Type B pancreatic cell (in vitro differentiated cells): ENCODE measurements at regions not wholly inside any gene's neighbourhood (a gene's known extent, or its start where the extent isn't known, plus 50 kb on each side); places are given as distances from the start of the nearest gene placed in this dataset.

Experiments
- DNase-seq: peaks from one replicate; pipeline ENCODE4 v3.0.0; 2021; ENCODE audit warnings: mixed read lengths; ENCODE audit not compliant: unreplicated experiment; ENCODE audit errors: extremely low spot score
- H3K27ac Mint-ChIP-seq: 2 replicates; pipeline ENCODE4 v1.8.0; 2021; ENCODE audit warnings: mild to moderate bottlenecking, mixed read lengths
- H3K27me3 Mint-ChIP-seq: 2 replicates; pipeline ENCODE4 v1.8.0; 2021; ENCODE audit warnings: mixed read lengths
- H3K36me3 Mint-ChIP-seq: 2 replicates; pipeline ENCODE4 v1.8.0; 2021; ENCODE audit warnings: mixed read lengths
- H3K4me1 Mint-ChIP-seq: one replicate; pipeline ENCODE4 v1.8.0; 2021; ENCODE audit warnings: mixed read lengths; ENCODE audit not compliant: unreplicated experiment
- H3K4me3 Mint-ChIP-seq: 2 replicates; pipeline ENCODE4 v1.8.0; 2021; ENCODE audit warnings: mild to moderate bottlenecking, mixed read lengths
- H3K9me3 Mint-ChIP-seq: 2 replicates; pipeline ENCODE4 v1.8.0; 2021; ENCODE audit warnings: mixed read lengths
- TF ChIP-seq, protein P1 (sequence below): fragments of 200-600 bp; sonication (generic); conservative IDR thresholded peaks from 2 replicates; pipeline ENCODE4 v1.5.0; 2021; ENCODE audit warnings: antibody characterized with exemption, mild to moderate bottlenecking

DNA sequence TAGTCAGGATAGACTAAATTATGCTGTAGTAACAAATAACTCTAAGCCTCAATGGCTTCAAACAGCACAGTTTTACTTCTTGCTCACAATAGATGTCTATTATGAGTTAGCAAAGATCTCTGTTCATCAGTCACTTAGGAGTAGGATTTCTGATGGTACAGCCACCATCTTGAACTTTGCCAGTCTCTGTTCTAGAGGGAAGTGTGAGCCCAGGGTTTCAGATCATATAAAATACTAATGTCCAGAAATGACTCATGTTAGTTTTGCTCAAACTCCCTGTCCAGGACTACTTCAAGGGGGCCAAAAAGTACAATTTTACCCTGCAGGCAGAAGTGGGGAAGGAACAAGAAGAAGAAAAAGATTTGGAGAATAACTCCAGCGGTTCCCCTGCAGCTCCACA, 77.1 kb upstream of the LSM6 start:
- H3K4me3 Mint-ChIP-seq: no peak overlapping the region
- H3K27me3 Mint-ChIP-seq: peaks cover 5% of the 10 kb centered on the region
- no peak overlapping the region for H3K27ac Mint-ChIP-seq
- no peaks in the 10 kb centered on the region for H3K4me1 Mint-ChIP-seq
- H3K9me3 Mint-ChIP-seq: no peaks in the 10 kb centered on the region
- no peaks in the 10 kb centered on the region for H3K36me3 Mint-ChIP-seq
- TF ChIP-seq, protein P1, sequence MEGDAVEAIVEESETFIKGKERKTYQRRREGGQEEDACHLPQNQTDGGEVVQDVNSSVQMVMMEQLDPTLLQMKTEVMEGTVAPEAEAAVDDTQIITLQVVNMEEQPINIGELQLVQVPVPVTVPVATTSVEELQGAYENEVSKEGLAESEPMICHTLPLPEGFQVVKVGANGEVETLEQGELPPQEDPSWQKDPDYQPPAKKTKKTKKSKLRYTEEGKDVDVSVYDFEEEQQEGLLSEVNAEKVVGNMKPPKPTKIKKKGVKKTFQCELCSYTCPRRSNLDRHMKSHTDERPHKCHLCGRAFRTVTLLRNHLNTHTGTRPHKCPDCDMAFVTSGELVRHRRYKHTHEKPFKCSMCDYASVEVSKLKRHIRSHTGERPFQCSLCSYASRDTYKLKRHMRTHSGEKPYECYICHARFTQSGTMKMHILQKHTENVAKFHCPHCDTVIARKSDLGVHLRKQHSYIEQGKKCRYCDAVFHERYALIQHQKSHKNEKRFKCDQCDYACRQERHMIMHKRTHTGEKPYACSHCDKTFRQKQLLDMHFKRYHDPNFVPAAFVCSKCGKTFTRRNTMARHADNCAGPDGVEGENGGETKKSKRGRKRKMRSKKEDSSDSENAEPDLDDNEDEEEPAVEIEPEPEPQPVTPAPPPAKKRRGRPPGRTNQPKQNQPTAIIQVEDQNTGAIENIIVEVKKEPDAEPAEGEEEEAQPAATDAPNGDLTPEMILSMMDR: no peak
- no peak for DNase-seq

DNA sequence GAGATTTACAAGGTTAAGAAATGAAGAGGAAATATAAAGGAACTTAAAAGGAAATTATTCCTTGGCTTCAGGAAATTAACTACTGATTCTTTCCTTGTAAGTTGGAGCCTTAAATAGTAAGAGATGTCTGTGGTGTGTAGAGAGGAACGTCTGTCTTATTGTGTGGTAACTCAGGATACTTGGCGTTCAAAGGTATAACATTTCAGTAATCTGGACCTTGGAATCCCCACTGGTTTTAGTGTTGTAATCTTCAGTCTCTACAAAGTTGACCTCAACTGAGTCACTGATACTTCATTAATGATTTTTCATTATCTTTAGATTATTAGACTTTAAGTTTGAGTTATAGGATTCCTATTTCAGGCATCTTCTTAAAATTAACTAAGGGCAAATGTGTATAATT, 79.1 kb upstream of the LSM6 start:
- no peak overlapping the region for H3K27ac Mint-ChIP-seq
- H3K27me3 Mint-ChIP-seq: peaks cover 5% of the 10 kb centered on the region
- TF ChIP-seq, protein P1: no peak
- H3K9me3 Mint-ChIP-seq: no peaks in the 10 kb centered on the region
- DNase-seq: no peak
- no peak overlapping the region for H3K4me3 Mint-ChIP-seq
- no peaks in the 10 kb centered on the region for H3K36me3 Mint-ChIP-seq
- H3K4me1 Mint-ChIP-seq: no peaks in the 10 kb centered on the region

DNA sequence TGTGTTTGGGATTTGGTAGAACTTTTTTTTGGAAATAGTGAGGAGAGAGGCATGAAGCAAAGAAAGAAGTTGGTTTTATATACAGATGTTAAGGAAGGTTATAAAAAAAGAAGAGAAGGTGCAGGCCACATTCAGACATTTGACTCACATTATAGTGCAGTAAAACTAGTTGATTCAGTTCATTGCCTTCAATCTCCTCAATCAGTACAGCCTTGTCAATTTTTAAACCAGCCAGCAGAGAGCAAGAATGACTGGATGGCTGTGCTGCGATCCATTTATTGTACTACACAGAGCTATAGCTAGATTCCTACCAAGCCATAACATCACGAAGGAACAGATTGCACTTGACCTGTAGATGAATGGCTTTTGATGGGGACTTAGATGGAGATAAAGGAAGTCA, 79.7 kb upstream of the LSM6 start:
- TF ChIP-seq, protein P1: no peak
- no peak overlapping the region for H3K27ac Mint-ChIP-seq

DNA sequence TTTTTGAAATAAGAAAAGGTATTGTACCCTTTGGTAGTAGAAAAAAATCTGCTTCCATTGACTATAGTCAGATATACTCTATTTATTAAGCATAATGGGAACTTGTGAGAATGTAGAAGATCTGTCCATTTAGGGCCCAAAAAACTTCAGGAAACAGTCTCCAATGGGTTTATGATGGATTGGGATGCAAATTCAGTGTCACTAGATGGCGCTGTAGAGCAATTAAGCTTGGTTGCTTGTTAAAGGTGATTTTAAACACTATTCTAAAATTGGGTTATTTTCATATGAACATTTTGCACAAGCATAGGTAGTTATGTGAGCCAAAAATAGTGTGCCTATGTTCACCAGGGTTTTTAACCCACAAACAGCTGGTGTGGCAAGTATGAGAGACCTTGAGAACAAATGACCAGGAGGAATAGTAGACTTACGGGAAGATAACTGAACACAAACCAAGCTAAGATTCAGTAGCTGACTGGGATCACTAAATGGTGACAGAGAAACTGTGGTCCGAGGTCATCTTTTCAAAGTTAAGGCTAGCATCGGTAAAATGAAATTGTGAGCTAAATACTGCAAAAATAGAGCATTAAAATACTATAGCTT, 80.3 kb upstream of the LSM6 start:
- DNase-seq: no peak
- H3K36me3 Mint-ChIP-seq: no peaks in the 10 kb centered on the region
- H3K4me1 Mint-ChIP-seq: no peaks in the 10 kb centered on the region
- no peak overlapping the region for H3K27ac Mint-ChIP-seq
- H3K27me3 Mint-ChIP-seq: peaks cover 5% of the 10 kb centered on the region
- TF ChIP-seq, protein P1: peak; percentile 84
- H3K9me3 Mint-ChIP-seq: no peaks in the 10 kb centered on the region
- no peak overlapping the region for H3K4me3 Mint-ChIP-seq

More for the DNA sequence above, 79.7 kb upstream of the LSM6 start:
- no peak for DNase-seq
- Mint-ChIP-seq H3K4me3 (no peak overlapping the region), H3K4me1 (no peaks in the 10 kb centered on the region), H3K27me3 (peaks cover 5% of the 10 kb centered on the region), H3K36me3 (no peaks in the 10 kb centered on the region), H3K9me3 (no peaks in the 10 kb centered on the region)

DNA sequence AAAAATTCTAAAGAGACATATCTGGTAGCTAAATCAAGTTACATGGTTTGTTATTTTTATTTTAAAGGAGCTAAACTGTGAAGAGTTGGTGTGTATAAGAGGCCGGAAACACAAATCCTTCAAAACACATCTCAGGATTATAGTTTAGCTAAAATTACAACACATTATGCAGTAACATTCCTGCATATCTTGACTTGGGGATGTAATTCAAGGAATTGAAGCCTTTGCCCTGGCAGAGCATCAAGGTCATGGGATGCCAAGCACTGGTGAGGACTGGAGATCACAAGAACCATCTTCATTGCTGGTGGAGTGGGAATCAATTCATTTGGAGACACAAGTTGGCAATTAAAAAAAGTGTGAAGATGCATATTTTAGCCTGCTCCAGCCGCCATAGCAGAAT, 86.8 kb upstream of the LSM6 start:
- peaks cover 4% of the 10 kb centered on the region for H3K27me3 Mint-ChIP-seq
- H3K4me1 Mint-ChIP-seq: no peaks in the 10 kb centered on the region
- H3K9me3 Mint-ChIP-seq: no peaks in the 10 kb centered on the region
- TF ChIP-seq, protein P1: no peak
- no peak overlapping the region for H3K27ac Mint-ChIP-seq
- no peak for DNase-seq
- H3K4me3 Mint-ChIP-seq: no peak overlapping the region
- no peaks in the 10 kb centered on the region for H3K36me3 Mint-ChIP-seq

DNA sequence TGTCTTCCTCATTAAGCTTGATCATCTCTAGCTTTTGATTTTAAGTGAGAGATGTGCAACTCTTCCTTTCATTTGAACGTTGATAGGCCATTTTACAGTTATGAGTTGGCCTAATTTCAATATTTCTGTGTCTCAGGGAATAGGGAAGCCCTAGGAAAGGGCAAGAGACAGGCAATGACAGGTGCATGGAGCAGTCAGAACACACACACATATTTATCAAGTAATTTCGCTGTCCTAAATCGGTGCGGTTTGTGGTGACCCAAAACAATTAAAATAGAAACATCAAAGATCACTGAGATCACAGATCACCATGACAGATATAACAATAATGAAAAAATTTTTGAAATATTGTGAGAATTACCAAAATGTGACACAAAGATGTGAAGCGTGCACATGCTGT, 87.7 kb upstream of the LSM6 start:
- TF ChIP-seq, protein P1: no peak
- H3K27ac Mint-ChIP-seq: no peak overlapping the region
- H3K9me3 Mint-ChIP-seq: no peaks in the 10 kb centered on the region
- H3K4me1 Mint-ChIP-seq: no peaks in the 10 kb centered on the region
- no peaks in the 10 kb centered on the region for H3K36me3 Mint-ChIP-seq
- DNase-seq: no peak
- peaks cover 4% of the 10 kb centered on the region for H3K27me3 Mint-ChIP-seq
- no peak overlapping the region for H3K4me3 Mint-ChIP-seq
